ENCODE measurements at regions not wholly inside any gene's neighbourhood (a gene's known extent, or its start where the extent isn't known, plus 50 kb on each side); places are given as distances from the start of the nearest gene placed in this dataset.

- TF ChIP-seq TBP (IDR thresholded peaks at IDR 0.05; ENCODE audit: low read depth, low read length) (no peak), RBBP5 (IDR thresholded peaks at IDR 0.05; ENCODE audit: borderline replicate concordance, low read depth, low read length) (no peak)
Observed at GRCh38 chr1:101307985-101308689, 71.3 kb downstream of the S1PR1 start (continued).
